WTC11 (cell line): ENCODE measurements at regions not wholly inside any gene's neighbourhood (a gene's known extent, or its start where the extent isn't known, plus 50 kb on each side); places are given as distances from the start of the nearest gene placed in this dataset.
A peak's percentile ranks its signal among the peaks of the same experiment; 100 is the strongest.

ENCODE experiments used
- ATAC-seq: fragments of 200-7000 bp; cut with Tn5 transposase; 2 replicates; pipeline ENCODE4 v1.10.0; 2021; ENCODE audit warnings: mild to moderate bottlenecking, moderate library complexity
- CTCF ChIA-PET: fragments of 300-600 bp; sonication (Branson Sonifier 250); formaldehyde crosslinking; loops from one replicate; lab custom pipeline; 2021; ENCODE audit warnings: antibody characterized with exemption; lab: Charles Lee
- POLR2A ChIA-PET: fragments of 350-600 bp; sonication (Branson Sonifier 250); formaldehyde crosslinking; loops from one replicate; lab custom pipeline; 2021; ENCODE audit warnings: antibody characterized with exemption; lab: Charles Lee
- DNase-seq: peaks from one replicate; pipeline ENCODE4 v3.0.0; 2021; ENCODE audit warnings: low spot score
- H3K27ac Mint-ChIP-seq: 2 replicates; pipeline ENCODE4 v1.8.0; 2021; ENCODE audit warnings: mixed read lengths
- H3K27me3 Mint-ChIP-seq: 2 replicates; pipeline ENCODE4 v1.8.0; 2021; ENCODE audit warnings: low read depth, mild to moderate bottlenecking, moderate library complexity, mixed read lengths
- H3K36me3 Mint-ChIP-seq: 2 replicates; pipeline ENCODE4 v1.8.0; 2021; ENCODE audit warnings: mixed read lengths
- H3K4me1 Mint-ChIP-seq: 2 replicates; pipeline ENCODE4 v1.8.0; 2022; ENCODE audit warnings: mixed read lengths
- H3K4me3 Mint-ChIP-seq: 2 replicates; pipeline ENCODE4 v1.8.0; 2021; ENCODE audit warnings: mild to moderate bottlenecking, moderate library complexity, mixed read lengths
- H3K9me3 Mint-ChIP-seq: 2 replicates; pipeline ENCODE4 v1.8.0; 2021; ENCODE audit warnings: mixed read lengths
- ELF4 ChIP-seq: sonication (generic); formaldehyde crosslinking; IDR thresholded peaks from 2 replicates; pipeline ENCODE4 v1.8.1; 2022; ENCODE audit warnings: low read depth, mild to moderate bottlenecking, moderate library complexity, missing genetic modification reagents
- EMX1 ChIP-seq: fragments of 250-450 bp; sonication (Bioruptor Pico); IDR thresholded peaks from 2 replicates; pipeline ENCODE4 v1.8.0; 2021; ENCODE audit warnings: mild to moderate bottlenecking
- FOXJ3 ChIP-seq: sonication (generic); formaldehyde crosslinking; IDR thresholded peaks from 2 replicates; pipeline ENCODE4 v1.9.0; 2021; ENCODE audit warnings: missing genetic modification reagents, mild to moderate bottlenecking, borderline replicate concordance
- FOXK1 ChIP-seq: sonication (generic); formaldehyde crosslinking; IDR thresholded peaks from 2 replicates; pipeline ENCODE4 v1.8.0; 2022; ENCODE audit warnings: mild to moderate bottlenecking, moderate library complexity, missing genetic modification reagents
- FOXP1 ChIP-seq: sonication (generic); formaldehyde crosslinking; IDR thresholded peaks from 2 replicates; pipeline ENCODE4 v1.8.0; 2022; ENCODE audit warnings: missing genetic modification reagents, mild to moderate bottlenecking, moderate library complexity, borderline replicate concordance
- GTF2I ChIP-seq: fragments of 250-450 bp; sonication (Bioruptor Pico); conservative IDR thresholded peaks from 2 replicates; pipeline ENCODE4 v1.4.0; 2021; ENCODE audit warnings: mild to moderate bottlenecking
- KAT7 ChIP-seq: sonication (generic); formaldehyde crosslinking; IDR thresholded peaks from 2 replicates; pipeline ENCODE4 v1.8.1; 2023; ENCODE audit warnings: missing genetic modification reagents, mild to moderate bottlenecking, borderline replicate concordance
- MYBL2 ChIP-seq: sonication (generic); formaldehyde crosslinking; IDR thresholded peaks from 2 replicates; pipeline ENCODE4 v1.8.1; 2023; ENCODE audit warnings: mild to moderate bottlenecking, moderate library complexity, missing genetic modification reagents
- OVOL2 ChIP-seq: fragments of 250-450 bp; sonication (Bioruptor Pico); IDR thresholded peaks from 2 replicates; pipeline ENCODE4 v1.9.0; 2021; ENCODE audit warnings: mild to moderate bottlenecking, borderline replicate concordance
- RORB ChIP-seq: fragments of 250-450 bp; sonication (Bioruptor Pico); IDR thresholded peaks from 2 replicates; pipeline ENCODE4 v1.9.0; 2021; ENCODE audit warnings: mild to moderate bottlenecking
- SMAD4 ChIP-seq: sonication (generic); formaldehyde crosslinking; IDR thresholded peaks from 2 replicates; pipeline ENCODE4 v1.8.0; 2022; ENCODE audit warnings: mild to moderate bottlenecking, missing genetic modification reagents
- ZNF121 ChIP-seq: sonication (generic); formaldehyde crosslinking; IDR thresholded peaks from 2 replicates; pipeline ENCODE4 v1.8.0; 2023; ENCODE audit warnings: missing genetic modification reagents
- ZNF232 ChIP-seq: sonication (generic); formaldehyde crosslinking; IDR thresholded peaks from 2 replicates; pipeline ENCODE4 v1.8.0; 2022; ENCODE audit warnings: mild to moderate bottlenecking, missing genetic modification reagents
- ZNF423 ChIP-seq: fragments of 250-450 bp; sonication (Bioruptor Pico); IDR thresholded peaks from 2 replicates; pipeline ENCODE4 v2.1.2; 2022; ENCODE audit warnings: mild to moderate bottlenecking, moderate library complexity
- ZNF671 ChIP-seq: fragments of 250-450 bp; sonication (Bioruptor Pico); IDR thresholded peaks from 2 replicates; pipeline ENCODE4 v1.8.0; 2021; ENCODE audit warnings: mild to moderate bottlenecking
- TF ChIP-seq, protein P1 (sequence below): sonication (generic); formaldehyde crosslinking; IDR thresholded peaks from 2 replicates; pipeline ENCODE4 v1.8.1; 2023; ENCODE audit warnings: mild to moderate bottlenecking, missing genetic modification reagents
- TF ChIP-seq, protein P2 (sequence below): sonication (generic); formaldehyde crosslinking; conservative IDR thresholded peaks from 2 replicates; pipeline ENCODE4 v1.8.1; 2022; ENCODE audit warnings: mild to moderate bottlenecking, missing genetic modification reagents
- TF ChIP-seq, protein P3 (sequence below): fragments of 250-450 bp; sonication (Bioruptor Pico); IDR thresholded peaks from 2 replicates; pipeline ENCODE4 v1.8.0; 2021; ENCODE audit warnings: mild to moderate bottlenecking
- TF ChIP-seq, protein P4 (sequence below): sonication (generic); formaldehyde crosslinking; IDR thresholded peaks from 2 replicates; pipeline ENCODE4 v1.8.0; 2022; ENCODE audit warnings: missing genetic modification reagents
- TF ChIP-seq, protein P5 (sequence below): fragments of 250-450 bp; sonication (Bioruptor Pico); IDR thresholded peaks from 2 replicates; pipeline ENCODE4 v2.1.2; 2022; ENCODE audit warnings: mild to moderate bottlenecking, moderate library complexity
- TF ChIP-seq, protein P6 (sequence below): fragments of 250-450 bp; sonication (Bioruptor Pico); IDR thresholded peaks from 2 replicates; pipeline ENCODE4 v1.9.0; 2021; ENCODE audit warnings: mild to moderate bottlenecking, borderline replicate concordance

DNA sequence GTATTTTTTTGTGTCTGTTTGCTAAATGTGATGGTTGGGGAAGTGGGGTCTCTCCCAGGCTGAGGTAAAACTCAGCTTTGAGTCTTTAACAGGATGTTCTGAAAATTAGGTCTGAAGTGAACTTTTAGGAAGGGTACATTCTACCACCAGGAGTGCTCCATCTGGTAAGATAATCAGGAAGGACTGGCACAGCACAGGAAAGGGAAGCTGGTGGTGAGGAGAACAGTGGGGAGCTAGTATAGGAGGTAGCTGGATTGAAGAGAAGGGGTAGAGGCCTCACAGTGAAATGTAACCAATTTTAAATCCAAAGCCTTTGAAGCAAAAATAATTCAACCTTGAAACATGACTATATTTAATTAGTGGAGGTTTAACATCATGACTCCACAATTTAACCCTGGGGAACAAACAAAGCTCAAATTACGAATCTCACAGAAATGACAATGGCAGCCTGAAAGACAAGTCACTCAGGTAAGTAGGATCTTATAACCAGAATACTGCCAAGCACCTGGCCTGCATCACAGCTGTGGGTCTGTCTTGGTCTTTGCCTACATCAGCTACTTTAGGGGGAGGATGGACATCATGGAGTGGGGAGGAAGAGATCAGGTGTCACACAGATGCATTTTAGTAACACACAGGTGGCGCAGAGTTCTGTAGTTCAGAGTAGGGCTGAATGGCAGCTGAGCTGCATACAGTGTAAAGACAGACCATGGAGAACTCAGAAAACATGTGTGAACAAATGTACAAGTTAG lies 445.3 kb downstream of the DMRT2 start:
- no peak overlapping the region for H3K27ac Mint-ChIP-seq
- DNase-seq (no peak), ATAC-seq (peak; percentile 78)
- peaks cover 20% of the 10 kb centered on the region for H3K4me1 Mint-ChIP-seq
- H3K9me3 Mint-ChIP-seq: peaks cover under 1% of the 10 kb centered on the region; the same call in 1 of the 2 replicates
- CTCF ChIA-PET: no interaction called here
- no peak for TF ChIP-seq KAT7
- TF ChIP-seq SMAD4 (CRISPR knock-in tag): no peak
- TF ChIP-seq GTF2I (CRISPR knock-in tag): no peak
- TF ChIP-seq ZNF671 (CRISPR knock-in tag): no peak
- no peak for TF ChIP-seq OVOL2 (CRISPR knock-in tag)
- no peaks in the 10 kb centered on the region for H3K27me3 Mint-ChIP-seq
- H3K36me3 Mint-ChIP-seq: no peaks in the 10 kb centered on the region
- POLR2A ChIA-PET: no interaction called here
- H3K4me3 Mint-ChIP-seq: no peak overlapping the region

DNA sequence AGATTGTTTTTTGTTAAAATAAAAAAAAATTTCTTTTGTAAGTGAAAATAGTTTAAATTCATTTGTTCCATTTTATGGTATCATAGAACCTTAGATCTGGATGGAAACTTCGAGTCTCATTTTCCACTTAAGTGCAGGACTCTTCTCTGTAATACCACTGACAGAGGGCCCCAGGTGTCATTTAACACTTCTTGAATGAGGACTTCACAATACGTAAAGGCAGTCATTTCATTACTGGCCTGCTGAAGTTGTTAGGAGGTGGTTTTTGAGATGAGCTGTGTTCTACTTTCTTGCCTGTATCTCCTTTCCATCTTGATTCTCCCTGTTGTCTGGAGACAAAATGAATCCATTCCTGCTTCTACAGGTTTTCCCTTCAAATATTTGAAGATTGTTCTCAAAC lies 455.3 kb downstream of the DMRT2 start:
- Mint-ChIP-seq H3K27me3 (no peaks in the 10 kb centered on the region), H3K36me3 (no peaks in the 10 kb centered on the region), H3K4me1 (no peaks in the 10 kb centered on the region), H3K4me3 (no peak overlapping the region), H3K9me3 (peaks cover 2% of the 10 kb centered on the region; the same call in 1 of the 2 replicates), H3K27ac (no peak overlapping the region)
- POLR2A ChIA-PET: no interaction called here
- TF ChIP-seq, protein P1, sequence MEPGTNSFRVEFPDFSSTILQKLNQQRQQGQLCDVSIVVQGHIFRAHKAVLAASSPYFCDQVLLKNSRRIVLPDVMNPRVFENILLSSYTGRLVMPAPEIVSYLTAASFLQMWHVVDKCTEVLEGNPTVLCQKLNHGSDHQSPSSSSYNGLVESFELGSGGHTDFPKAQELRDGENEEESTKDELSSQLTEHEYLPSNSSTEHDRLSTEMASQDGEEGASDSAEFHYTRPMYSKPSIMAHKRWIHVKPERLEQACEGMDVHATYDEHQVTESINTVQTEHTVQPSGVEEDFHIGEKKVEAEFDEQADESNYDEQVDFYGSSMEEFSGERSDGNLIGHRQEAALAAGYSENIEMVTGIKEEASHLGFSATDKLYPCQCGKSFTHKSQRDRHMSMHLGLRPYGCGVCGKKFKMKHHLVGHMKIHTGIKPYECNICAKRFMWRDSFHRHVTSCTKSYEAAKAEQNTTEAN: no peak
- no peak for TF ChIP-seq GTF2I (CRISPR knock-in tag)
- TF ChIP-seq, protein P2, sequence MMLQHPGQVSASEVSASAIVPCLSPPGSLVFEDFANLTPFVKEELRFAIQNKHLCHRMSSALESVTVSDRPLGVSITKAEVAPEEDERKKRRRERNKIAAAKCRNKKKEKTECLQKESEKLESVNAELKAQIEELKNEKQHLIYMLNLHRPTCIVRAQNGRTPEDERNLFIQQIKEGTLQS (CRISPR knock-in tag): no peak
- TF ChIP-seq, protein P3, sequence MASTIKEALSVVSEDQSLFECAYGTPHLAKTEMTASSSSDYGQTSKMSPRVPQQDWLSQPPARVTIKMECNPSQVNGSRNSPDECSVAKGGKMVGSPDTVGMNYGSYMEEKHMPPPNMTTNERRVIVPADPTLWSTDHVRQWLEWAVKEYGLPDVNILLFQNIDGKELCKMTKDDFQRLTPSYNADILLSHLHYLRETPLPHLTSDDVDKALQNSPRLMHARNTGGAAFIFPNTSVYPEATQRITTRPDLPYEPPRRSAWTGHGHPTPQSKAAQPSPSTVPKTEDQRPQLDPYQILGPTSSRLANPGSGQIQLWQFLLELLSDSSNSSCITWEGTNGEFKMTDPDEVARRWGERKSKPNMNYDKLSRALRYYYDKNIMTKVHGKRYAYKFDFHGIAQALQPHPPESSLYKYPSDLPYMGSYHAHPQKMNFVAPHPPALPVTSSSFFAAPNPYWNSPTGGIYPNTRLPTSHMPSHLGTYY (CRISPR knock-in tag): no peak
- TF ChIP-seq, protein P4, sequence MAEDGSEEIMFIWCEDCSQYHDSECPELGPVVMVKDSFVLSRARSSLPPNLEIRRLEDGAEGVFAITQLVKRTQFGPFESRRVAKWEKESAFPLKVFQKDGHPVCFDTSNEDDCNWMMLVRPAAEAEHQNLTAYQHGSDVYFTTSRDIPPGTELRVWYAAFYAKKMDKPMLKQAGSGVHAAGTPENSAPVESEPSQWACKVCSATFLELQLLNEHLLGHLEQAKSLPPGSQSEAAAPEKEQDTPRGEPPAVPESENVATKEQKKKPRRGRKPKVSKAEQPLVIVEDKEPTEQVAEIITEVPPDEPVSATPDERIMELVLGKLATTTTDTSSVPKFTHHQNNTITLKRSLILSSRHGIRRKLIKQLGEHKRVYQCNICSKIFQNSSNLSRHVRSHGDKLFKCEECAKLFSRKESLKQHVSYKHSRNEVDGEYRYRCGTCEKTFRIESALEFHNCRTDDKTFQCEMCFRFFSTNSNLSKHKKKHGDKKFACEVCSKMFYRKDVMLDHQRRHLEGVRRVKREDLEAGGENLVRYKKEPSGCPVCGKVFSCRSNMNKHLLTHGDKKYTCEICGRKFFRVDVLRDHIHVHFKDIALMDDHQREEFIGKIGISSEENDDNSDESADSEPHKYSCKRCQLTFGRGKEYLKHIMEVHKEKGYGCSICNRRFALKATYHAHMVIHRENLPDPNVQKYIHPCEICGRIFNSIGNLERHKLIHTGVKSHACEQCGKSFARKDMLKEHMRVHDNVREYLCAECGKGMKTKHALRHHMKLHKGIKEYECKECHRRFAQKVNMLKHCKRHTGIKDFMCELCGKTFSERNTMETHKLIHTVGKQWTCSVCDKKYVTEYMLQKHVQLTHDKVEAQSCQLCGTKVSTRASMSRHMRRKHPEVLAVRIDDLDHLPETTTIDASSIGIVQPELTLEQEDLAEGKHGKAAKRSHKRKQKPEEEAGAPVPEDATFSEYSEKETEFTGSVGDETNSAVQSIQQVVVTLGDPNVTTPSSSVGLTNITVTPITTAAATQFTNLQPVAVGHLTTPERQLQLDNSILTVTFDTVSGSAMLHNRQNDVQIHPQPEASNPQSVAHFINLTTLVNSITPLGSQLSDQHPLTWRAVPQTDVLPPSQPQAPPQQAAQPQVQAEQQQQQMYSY (CRISPR knock-in tag): no peak
- TF ChIP-seq ZNF232: no peak
- TF ChIP-seq, protein P5, sequence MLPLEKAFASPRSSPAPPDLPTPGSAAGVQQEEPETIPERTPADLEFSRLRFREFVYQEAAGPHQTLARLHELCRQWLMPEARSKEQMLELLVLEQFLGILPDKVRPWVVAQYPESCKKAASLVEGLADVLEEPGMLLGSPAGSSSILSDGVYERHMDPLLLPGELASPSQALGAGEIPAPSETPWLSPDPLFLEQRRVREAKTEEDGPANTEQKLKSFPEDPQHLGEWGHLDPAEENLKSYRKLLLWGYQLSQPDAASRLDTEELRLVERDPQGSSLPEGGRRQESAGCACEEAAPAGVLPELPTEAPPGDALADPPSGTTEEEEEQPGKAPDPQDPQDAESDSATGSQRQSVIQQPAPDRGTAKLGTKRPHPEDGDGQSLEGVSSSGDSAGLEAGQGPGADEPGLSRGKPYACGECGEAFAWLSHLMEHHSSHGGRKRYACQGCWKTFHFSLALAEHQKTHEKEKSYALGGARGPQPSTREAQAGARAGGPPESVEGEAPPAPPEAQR (CRISPR knock-in tag): no peak
- TF ChIP-seq ZNF671 (CRISPR knock-in tag): no peak
- TF ChIP-seq RORB (CRISPR knock-in tag): no peak
- TF ChIP-seq FOXK1: no peak
- no peak for TF ChIP-seq MYBL2 (CRISPR knock-in tag)
- TF ChIP-seq FOXJ3 (CRISPR knock-in tag): no peak
- TF ChIP-seq, protein P6, sequence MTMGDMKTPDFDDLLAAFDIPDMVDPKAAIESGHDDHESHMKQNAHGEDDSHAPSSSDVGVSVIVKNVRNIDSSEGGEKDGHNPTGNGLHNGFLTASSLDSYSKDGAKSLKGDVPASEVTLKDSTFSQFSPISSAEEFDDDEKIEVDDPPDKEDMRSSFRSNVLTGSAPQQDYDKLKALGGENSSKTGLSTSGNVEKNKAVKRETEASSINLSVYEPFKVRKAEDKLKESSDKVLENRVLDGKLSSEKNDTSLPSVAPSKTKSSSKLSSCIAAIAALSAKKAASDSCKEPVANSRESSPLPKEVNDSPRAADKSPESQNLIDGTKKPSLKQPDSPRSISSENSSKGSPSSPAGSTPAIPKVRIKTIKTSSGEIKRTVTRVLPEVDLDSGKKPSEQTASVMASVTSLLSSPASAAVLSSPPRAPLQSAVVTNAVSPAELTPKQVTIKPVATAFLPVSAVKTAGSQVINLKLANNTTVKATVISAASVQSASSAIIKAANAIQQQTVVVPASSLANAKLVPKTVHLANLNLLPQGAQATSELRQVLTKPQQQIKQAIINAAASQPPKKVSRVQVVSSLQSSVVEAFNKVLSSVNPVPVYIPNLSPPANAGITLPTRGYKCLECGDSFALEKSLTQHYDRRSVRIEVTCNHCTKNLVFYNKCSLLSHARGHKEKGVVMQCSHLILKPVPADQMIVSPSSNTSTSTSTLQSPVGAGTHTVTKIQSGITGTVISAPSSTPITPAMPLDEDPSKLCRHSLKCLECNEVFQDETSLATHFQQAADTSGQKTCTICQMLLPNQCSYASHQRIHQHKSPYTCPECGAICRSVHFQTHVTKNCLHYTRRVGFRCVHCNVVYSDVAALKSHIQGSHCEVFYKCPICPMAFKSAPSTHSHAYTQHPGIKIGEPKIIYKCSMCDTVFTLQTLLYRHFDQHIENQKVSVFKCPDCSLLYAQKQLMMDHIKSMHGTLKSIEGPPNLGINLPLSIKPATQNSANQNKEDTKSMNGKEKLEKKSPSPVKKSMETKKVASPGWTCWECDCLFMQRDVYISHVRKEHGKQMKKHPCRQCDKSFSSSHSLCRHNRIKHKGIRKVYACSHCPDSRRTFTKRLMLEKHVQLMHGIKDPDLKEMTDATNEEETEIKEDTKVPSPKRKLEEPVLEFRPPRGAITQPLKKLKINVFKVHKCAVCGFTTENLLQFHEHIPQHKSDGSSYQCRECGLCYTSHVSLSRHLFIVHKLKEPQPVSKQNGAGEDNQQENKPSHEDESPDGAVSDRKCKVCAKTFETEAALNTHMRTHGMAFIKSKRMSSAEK (CRISPR knock-in tag): no peak
- TF ChIP-seq ELF4 (CRISPR knock-in tag): no peak
- no peak for TF ChIP-seq ZNF423 (CRISPR knock-in tag)
- no peak for TF ChIP-seq FOXP1 (CRISPR knock-in tag)
- TF ChIP-seq ZNF121 (CRISPR knock-in tag): no peak
- no peak for TF ChIP-seq EMX1 (CRISPR knock-in tag)
- DNase-seq (no peak), ATAC-seq (no peak)
- CTCF ChIA-PET: no interaction called here
